ENCODE measurements at regions not wholly inside any gene's neighbourhood (a gene's known extent, or its start where the extent isn't known, plus 50 kb on each side); places are given as distances from the start of the nearest gene placed in this dataset.
"Not testable (repeated sequence)": the region's sequence is repeated elsewhere in the genome, so short reads cannot be mapped to it uniquely, and the experiment has no call there.

DNA sequence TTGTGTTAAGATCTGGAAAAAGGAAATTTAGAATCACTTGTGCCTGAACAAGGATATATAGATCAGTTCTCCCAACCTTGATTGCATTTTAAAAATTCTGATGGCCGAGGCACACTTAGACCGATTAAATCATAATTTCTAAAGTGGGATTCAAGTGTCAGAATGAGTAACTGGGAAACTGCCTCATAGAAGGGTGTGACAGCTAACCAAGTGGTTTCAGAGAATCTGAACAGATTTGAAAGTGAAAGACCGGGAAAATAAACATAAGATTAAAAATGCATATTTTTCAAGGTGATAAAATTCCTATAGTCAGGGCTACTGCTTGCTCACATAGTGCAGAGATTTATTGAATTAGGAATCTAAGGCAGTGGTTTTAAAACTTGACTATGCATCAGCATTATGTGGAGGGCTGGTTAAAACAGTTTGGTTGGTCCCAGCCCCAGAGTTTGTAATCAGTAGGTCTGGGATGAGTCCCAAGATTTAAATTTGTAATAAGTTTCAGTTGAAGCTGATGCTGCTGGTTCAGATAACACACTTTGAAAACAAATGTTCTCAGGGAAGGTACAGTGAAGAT, 314.3 kb downstream of the NSUN3 start:
- TF ChIP-seq, protein P1, sequence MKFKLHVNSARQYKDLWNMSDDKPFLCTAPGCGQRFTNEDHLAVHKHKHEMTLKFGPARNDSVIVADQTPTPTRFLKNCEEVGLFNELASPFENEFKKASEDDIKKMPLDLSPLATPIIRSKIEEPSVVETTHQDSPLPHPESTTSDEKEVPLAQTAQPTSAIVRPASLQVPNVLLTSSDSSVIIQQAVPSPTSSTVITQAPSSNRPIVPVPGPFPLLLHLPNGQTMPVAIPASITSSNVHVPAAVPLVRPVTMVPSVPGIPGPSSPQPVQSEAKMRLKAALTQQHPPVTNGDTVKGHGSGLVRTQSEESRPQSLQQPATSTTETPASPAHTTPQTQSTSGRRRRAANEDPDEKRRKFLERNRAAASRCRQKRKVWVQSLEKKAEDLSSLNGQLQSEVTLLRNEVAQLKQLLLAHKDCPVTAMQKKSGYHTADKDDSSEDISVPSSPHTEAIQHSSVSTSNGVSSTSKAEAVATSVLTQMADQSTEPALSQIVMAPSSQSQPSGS (tag by site-specific recombination; IDR thresholded peaks at IDR 0.05; ENCODE audit: low read depth): not testable (repeated sequence)
- TF ChIP-seq HOXD13 (CRISPR knock-in tag; IDR thresholded peaks at IDR 0.05; ENCODE audit: borderline replicate concordance); CTCF (tag by site-specific recombination; IDR thresholded peaks at IDR 0.05); TCF7L2 (IDR thresholded peaks at IDR 0.05; ENCODE audit: borderline replicate concordance, low read depth, low read length); OSR2 (tag by site-specific recombination; IDR thresholded peaks at IDR 0.05); ZFP69B (tag by site-specific recombination; IDR thresholded peaks at IDR 0.05); ZNF514 (tag by site-specific recombination; IDR thresholded peaks at IDR 0.05); YY1 (tag by site-specific recombination; IDR thresholded peaks at IDR 0.05); ZNF24 (tag by site-specific recombination; IDR thresholded peaks at IDR 0.05): not testable (repeated sequence)
- TF ChIP-seq, protein P2, sequence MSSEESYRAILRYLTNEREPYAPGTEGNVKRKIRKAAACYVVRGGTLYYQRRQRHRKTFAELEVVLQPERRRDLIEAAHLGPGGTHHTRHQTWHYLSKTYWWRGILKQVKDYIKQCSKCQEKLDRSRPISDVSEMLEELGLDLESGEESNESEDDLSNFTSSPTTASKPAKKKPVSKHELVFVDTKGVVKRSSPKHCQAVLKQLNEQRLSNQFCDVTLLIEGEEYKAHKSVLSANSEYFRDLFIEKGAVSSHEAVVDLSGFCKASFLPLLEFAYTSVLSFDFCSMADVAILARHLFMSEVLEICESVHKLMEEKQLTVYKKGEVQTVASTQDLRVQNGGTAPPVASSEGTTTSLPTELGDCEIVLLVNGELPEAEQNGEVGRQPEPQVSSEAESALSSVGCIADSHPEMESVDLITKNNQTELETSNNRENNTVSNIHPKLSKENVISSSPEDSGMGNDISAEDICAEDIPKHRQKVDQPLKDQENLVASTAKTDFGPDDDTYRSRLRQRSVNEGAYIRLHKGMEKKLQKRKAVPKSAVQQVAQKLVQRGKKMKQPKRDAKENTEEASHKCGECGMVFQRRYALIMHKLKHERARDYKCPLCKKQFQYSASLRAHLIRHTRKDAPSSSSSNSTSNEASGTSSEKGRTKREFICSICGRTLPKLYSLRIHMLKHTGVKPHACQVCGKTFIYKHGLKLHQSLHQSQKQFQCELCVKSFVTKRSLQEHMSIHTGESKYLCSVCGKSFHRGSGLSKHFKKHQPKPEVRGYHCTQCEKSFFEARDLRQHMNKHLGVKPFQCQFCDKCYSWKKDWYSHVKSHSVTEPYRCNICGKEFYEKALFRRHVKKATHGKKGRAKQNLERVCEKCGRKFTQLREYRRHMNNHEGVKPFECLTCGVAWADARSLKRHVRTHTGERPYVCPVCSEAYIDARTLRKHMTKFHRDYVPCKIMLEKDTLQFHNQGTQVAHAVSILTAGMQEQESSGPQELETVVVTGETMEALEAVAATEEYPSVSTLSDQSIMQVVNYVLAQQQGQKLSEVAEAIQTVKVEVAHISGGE (tag by site-specific recombination; conservative IDR thresholded peaks at IDR 0.05; ENCODE audit: low read depth): not testable (repeated sequence)
- TF ChIP-seq, protein P3, sequence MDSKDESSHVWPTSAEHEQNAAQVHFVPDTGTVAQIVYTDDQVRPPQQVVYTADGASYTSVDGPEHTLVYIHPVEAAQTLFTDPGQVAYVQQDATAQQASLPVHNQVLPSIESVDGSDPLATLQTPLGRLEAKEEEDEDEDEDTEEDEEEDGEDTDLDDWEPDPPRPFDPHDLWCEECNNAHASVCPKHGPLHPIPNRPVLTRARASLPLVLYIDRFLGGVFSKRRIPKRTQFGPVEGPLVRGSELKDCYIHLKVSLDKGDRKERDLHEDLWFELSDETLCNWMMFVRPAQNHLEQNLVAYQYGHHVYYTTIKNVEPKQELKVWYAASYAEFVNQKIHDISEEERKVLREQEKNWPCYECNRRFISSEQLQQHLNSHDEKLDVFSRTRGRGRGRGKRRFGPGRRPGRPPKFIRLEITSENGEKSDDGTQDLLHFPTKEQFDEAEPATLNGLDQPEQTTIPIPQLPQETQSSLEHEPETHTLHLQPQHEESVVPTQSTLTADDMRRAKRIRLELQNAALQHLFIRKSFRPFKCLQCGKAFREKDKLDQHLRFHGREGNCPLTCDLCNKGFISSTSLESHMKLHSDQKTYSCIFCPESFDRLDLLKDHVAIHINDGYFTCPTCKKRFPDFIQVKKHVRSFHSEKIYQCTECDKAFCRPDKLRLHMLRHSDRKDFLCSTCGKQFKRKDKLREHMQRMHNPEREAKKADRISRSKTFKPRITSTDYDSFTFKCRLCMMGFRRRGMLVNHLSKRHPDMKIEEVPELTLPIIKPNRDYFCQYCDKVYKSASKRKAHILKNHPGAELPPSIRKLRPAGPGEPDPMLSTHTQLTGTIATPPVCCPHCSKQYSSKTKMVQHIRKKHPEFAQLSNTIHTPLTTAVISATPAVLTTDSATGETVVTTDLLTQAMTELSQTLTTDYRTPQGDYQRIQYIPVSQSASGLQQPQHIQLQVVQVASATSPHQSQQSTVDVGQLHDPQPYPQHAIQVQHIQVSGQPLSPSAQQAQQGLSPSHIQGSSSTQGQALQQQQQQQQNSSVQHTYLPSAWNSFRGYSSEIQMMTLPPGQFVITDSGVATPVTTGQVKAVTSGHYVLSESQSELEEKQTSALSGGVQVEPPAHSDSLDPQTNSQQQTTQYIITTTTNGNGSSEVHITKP (tag by site-specific recombination; IDR thresholded peaks at IDR 0.05): not testable (repeated sequence)

All from HEK293 (cell line).